ENCODE measurements at regions not wholly inside any gene's neighbourhood (a gene's known extent, or its start where the extent isn't known, plus 50 kb on each side); places are given as distances from the start of the nearest gene placed in this dataset.

DNA sequence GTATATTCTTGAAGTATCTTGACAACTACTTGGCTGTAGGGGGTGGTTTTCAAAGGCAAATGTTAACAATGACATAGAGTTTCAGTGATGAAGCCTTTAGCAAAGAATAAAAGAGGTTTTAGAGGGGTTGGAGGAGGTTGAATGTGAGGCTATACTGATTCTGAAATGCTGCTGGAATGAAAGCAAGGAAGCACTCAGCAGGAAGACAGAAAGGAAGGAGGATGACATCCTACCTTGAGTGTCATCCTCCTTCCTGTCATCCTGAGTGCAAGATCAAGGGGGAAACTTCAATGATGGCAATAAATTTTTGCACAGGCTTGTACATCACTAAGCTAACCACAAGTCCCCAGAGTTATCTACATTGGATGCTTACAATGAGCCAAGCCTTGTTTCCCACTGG, 120.5 kb downstream of the APIP start:
- DNase-seq (ENCODE audit: low read depth), result no peak
- TF ChIP-seq, protein P1, sequence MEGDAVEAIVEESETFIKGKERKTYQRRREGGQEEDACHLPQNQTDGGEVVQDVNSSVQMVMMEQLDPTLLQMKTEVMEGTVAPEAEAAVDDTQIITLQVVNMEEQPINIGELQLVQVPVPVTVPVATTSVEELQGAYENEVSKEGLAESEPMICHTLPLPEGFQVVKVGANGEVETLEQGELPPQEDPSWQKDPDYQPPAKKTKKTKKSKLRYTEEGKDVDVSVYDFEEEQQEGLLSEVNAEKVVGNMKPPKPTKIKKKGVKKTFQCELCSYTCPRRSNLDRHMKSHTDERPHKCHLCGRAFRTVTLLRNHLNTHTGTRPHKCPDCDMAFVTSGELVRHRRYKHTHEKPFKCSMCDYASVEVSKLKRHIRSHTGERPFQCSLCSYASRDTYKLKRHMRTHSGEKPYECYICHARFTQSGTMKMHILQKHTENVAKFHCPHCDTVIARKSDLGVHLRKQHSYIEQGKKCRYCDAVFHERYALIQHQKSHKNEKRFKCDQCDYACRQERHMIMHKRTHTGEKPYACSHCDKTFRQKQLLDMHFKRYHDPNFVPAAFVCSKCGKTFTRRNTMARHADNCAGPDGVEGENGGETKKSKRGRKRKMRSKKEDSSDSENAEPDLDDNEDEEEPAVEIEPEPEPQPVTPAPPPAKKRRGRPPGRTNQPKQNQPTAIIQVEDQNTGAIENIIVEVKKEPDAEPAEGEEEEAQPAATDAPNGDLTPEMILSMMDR (IDR thresholded peaks at IDR 0.05; ENCODE audit: insufficient read depth, low read depth, low read length, missing control alignments), result no peak
- H3K4me3 ChIP-seq (ENCODE audit: low read depth, low read length), result no peak overlapping the region

DNA sequence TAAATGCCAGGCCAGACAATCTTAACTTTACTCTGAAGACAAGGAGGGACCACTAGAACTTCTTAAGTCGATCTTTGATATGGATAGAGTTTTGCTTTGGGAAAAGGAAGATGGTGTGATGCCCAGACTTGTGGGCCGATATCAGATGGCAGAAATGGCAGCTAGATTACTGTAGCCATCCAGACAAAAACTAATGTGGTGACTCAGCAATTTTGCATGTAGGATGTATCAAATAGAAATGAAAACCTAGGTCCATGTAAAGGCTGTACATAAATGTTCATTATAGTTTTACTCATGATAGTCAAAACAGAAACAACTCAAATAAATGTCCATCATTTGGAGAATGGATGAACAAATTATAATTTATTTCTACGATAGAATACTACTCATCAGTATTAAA, 121.5 kb downstream of the APIP start:
- TF ChIP-seq, protein P1 (IDR thresholded peaks at IDR 0.05; ENCODE audit: insufficient read depth, low read depth, low read length, missing control alignments), result no peak
- DNase-seq (ENCODE audit: low read depth), result no peak
- H3K4me3 ChIP-seq (ENCODE audit: low read depth, low read length), result no peak overlapping the region

DNA sequence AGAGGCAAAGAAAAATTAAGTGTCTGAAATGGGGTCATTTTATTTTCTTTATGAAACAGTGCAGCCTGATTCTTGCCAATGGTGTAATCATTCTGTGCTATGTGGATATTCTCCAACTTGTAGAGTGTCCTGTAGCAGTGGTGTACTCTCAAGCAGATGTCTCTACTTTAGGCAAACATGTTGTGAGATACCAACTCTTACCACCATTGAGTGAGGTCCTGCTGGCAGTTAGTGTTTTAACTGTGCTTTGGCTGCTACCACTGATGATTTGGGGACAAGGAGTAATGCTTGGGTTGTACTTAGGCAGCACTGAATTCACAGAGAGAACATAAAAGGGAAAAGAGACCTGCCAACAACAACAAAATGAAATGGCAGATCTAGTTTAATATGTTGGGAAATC, 122.5 kb downstream of the APIP start:
- TF ChIP-seq, protein P1 (IDR thresholded peaks at IDR 0.05; ENCODE audit: insufficient read depth, low read depth, low read length, missing control alignments), result no peak
- H3K4me3 ChIP-seq (ENCODE audit: low read depth, low read length), result no peak overlapping the region
- DNase-seq (ENCODE audit: low read depth), result no peak

DNA sequence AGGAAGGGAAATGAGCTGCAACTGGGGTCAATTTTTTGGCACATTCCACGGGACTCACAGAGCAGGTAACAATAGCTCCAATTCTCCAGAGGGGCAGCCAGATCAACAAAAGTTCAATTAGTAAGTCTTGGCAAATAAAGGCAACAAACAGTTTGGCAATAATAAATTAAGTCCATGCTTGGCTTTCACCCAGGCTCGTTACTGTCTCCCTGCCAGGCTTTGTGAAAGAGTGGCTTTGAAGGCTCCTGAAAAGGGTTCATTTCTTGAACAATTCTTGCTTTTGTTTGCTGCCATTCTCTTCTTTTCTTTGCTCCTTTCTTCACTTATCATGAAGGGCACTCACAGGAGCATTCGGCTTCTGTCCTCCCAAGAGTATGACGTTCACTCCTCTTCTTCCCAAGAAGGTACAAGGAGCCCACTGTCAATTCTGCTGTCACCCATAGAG, 123.3 kb downstream of the APIP start:
- H3K4me3 ChIP-seq (ENCODE audit: low read depth, low read length), result no peak overlapping the region
- DNase-seq (ENCODE audit: low read depth), result no peak
- TF ChIP-seq, protein P1 (IDR thresholded peaks at IDR 0.05; ENCODE audit: insufficient read depth, low read depth, low read length, missing control alignments), result no peak

DNA sequence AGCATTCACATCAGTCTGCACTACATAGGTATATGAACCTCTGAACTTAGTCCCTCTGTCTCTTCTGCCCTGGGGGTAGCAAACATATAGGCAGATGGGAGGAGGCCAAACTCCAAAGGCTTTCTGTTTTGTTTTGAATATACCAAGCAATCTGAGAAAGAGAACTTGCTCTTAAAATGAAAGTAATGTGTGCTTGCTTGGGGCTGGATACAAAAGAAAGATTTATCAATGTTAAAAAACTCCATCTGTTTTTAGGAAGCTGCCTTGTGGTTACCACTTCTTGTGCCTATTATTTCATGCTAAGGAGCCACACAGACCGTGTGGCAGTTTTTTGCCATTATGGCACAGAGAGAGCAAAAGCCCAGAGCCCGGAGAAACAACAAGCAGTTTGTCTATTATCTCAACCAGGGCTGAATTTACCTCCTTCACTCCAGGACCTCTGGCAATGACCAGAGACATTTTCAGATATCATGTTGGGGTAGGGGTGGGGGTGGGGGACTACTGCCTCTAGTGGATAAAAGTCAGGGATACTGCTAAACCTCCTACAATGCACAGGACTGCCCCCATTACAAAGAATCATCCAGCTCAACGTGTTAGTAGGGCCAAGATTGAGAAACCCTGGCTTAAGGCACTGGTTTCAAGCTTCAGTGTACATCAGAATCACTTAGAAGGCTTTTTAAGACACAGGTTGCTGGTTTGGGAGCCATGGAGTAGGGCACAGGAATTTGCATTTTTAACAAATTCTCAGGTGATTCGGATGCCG, 124.2 kb downstream of the APIP start:
- peak; percentile 6 for DNase-seq (ENCODE audit: low read depth)
- TF ChIP-seq, protein P1 (IDR thresholded peaks at IDR 0.05; ENCODE audit: insufficient read depth, low read depth, low read length, missing control alignments), result no peak
- H3K4me3 ChIP-seq (ENCODE audit: low read depth, low read length), result no peak overlapping the region

DNA sequence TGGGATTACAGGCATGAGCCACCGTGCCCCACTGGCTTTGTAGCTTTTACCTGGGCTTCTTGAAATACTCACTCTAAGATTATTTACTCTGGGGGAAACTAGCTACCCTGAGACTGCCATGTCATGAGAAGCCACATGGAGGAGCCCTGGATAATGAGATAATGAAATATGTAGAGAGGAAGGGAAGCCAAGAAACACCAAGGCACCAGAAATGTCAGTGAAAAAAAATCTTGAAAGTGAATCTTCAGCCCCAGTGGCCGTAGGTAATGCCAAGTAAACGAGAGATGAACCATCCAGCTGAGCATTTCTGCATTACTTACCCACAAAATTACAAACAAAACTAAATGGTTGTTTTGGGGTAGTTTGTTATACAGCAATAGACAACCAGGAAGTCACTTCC, 125.6 kb downstream of the APIP start:
- no peak overlapping the region for H3K4me3 ChIP-seq (ENCODE audit: low read depth, low read length)
- DNase-seq (ENCODE audit: low read depth), result no peak
- TF ChIP-seq, protein P1 (IDR thresholded peaks at IDR 0.05; ENCODE audit: insufficient read depth, low read depth, low read length, missing control alignments), result no peak
